Hematopoietic multipotent progenitor cell treated with erythropoietin and hydrocortisone succinate and interleukin-3 and kit ligand, for 6 days (in vitro differentiated cells): ENCODE measurements at regions not wholly inside any gene's neighbourhood (a gene's known extent, or its start where the extent isn't known, plus 50 kb on each side); places are given as distances from the start of the nearest gene placed in this dataset.

Experiments
- DNase-seq: peaks from one replicate; pipeline ENCODE4 v3.0.0-alpha.2; 2015

DNA sequence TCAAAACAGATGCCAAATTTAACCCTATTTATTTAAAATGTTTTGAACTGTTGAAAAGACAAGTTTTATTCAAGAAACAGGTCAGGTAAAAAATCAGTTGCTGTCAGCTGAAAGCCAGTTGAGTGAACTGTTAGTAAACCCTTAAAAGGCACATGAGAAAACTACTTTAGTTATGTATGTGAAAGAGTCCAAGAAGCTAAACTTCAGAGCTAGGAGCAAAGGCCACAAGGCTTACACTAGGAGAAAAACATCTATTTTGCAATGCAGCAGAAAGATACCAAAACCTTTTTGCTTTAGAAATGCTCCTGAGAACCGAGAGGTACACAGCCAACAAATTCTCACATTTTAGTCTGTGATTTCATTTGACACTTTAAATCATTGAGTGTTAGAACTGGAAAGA lies 375.2 kb downstream of the FSCB start:
- no peak for DNase-seq

DNA sequence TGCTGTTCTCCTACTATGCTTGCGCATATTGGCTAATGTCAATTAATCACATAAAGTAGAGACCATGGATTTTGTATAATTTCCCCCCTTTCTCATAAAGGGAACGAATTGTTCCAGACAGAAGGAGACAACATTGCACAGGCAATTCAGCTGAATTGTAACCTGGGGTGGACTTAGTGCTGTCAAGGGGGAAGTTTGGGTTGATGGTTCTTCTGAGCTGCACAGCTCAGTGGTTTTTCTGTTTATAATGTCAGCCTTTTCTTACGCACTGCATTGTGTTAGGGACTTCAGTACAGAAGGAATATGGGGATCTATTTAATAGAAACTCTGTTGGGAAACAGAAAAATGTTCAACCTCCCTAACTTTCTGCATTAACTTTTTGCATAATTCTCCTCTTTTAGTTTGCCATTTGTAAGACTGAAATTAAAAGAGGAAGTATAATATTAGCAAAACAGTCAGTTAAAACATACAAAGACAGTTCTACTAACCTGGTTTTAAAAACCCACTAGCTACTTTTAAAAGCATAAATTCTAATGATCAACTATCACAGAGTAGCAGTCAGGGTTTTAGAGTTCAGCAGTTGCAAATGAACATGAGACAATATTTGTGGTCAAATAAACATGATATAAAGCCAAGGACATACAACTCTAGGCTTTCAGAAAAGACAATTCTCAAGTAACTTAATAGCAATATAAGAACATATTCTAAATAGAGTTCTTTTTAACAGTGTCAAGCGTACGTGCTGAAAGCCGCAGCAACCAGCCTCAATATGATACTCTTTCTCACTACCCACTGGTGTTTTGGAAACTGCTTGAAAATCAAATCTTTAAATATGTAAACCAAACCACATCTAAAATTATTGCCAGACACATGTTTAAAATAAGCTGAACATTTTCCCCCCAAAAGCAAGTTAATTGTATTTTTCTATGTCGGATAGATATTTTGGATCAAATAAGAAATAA lies 393.0 kb downstream of the FSCB start:
- DNase-seq: no peak

GRCh38 chr14:44112774-44113460 lies 394.2 kb downstream of the FSCB start:
- DNase-seq: no peak

- DNase-seq: no peak
These were observed 398.0 kb downstream of the FSCB start for GRCh38 chr14:44109036-44109435.

- DNase-seq: no peak
These were observed 398.5 kb downstream of the FSCB start for GRCh38 chr14:44108601-44109000.

DNA sequence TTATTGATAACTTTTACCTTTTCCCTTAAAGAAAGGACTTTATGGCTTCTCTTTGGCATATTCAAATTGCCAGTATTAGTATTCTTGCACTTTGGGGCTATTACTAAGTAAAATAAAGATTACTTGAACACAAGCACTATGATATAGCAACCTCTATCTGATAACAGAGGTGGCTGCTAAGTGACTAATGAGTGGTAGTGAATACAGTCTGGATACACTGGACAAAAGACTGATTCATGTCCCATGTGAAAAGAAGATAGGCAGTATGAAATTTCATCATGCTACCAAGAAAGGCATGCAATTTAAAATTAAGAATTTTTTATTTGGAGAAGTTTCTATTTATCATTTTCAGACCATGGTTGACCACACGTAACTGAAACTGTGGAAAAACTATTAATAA lies 399.9 kb downstream of the FSCB start:
- no peak for DNase-seq

DNA sequence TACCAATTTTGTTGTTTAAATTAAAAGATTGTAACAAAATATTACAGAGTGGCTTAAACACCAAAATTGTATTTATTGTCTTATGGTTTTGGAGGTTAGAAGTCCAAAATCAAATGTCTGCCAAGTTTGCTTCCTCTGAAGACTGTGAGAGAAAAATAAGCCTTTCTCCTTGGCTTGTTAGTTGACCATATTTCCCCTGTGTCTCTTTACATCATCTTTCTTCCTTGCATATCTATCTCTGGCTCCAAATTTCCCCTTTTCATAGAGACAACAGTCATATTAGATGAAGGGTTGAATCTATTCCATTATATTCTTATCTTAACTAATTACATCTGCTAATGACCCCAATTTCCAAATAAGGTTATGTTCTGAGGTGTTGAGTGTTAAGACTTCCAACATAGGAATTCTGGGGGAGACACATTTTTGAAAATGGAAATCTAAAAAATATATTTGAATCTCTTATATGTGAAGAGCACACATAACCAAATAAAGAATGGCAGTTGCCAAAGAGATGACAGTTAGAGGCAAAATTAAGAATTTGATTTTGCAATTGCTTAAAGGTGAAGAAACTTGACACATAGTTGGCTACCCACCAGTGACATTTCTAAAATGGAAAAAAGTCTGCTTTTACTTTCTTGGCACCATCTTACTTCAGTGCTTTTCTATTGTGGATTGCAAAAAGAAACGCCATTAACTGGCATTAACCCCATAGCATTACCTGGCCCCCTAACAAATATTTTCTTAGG lies 407.2 kb downstream of the FSCB start:
- DNase-seq: no peak

DNA sequence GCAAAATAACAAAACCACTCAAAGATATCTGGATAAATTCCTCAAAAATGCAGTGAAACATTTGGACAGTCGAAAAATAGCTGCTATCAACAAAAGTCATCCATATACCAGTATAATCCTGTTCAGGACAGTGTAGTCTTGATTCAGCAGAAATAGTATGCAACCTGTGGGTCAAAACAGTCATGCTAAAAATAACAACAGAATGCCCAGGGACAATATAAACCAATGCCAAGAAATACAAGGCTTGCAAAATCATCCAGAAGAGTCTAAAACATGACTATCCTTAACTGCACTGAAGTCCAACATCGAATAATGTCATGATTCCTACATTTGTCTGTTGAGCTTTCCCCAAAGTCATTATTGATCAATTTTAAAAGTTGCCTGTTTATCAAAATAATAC lies 425.9 kb downstream of the FSCB start:
- no peak for DNase-seq

GRCh38 chr14:44070046-44070445 lies 437.0 kb downstream of the FSCB start:
- no peak for DNase-seq

GRCh38 chr14:44053422-44053821 lies 453.7 kb downstream of the FSCB start:
- no peak for DNase-seq

GRCh38 chr14:44041700-44042099 lies 465.4 kb downstream of the FSCB start:
- no peak for DNase-seq

DNA sequence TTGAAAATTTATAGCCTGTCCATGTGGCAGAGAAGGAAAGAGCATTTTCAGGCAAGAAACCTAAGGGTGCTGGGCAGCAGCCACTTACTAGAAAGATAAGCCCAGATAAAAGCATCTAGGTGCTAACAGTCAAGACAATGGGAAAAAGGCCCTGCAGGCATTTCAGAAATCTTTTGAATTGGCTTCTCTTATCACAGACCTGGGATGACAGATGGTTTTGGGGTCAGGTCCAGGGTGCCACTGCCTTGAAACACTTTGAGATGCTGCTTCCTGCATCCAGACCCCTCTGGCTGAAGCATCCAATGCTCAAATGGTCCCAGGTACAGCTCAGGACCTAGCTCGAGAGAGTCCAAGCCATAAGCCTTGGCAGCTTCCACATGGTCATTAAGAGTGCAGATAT lies 466.5 kb downstream of the FSCB start:
- no peak for DNase-seq

DNA sequence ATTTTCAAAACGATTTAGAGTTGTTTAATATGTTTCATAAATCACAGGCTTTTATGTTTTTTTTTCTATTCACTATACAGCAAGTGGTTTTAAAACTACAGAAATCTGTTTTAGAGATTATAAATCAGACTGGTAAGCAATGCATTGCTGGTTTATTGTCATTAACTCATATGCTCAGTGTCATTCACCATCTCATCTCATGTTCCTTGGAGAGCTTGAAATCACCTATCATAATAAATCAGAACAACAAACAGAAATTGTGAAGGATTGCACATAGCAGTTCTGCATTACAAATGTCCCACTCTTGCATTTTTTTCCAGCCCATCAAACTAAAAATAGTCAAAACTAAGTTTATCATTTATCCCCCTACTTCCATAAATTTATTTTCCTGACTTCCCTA lies 470.8 kb downstream of the FSCB start:
- no peak for DNase-seq

GRCh38 chr14:44035707-44036106 lies 471.4 kb downstream of the FSCB start:
- no peak for DNase-seq

DNA sequence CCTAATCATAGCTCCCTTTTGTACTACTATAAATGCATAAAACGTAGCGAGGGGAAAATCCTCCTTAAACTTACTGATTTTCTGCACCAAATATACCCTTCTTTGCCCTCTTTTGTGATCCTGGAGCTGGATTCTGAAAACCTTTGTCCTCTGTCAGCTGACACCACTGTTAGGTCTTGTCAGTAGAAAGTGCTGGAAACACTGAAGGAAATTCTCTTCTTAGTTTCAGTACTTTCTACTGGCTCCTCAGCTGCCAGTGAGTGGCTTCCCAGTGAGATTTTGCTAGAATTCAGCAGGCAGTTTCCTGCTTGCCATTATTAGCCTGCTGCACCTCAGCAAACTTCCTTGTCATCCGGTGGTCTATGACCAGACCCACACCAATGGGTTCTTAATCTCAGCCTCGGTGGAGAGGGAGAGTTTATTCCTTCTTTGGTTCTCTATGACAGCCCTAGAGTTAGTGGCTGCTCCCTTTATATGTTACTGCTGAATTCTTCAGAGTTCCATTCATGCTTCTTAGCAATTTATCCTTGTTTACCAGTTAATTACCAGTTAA lies 476.2 kb downstream of the FSCB start:
- no peak for DNase-seq

- DNase-seq: no peak
These were observed 477.1 kb downstream of the FSCB start for GRCh38 chr14:44029933-44030332.

DNA sequence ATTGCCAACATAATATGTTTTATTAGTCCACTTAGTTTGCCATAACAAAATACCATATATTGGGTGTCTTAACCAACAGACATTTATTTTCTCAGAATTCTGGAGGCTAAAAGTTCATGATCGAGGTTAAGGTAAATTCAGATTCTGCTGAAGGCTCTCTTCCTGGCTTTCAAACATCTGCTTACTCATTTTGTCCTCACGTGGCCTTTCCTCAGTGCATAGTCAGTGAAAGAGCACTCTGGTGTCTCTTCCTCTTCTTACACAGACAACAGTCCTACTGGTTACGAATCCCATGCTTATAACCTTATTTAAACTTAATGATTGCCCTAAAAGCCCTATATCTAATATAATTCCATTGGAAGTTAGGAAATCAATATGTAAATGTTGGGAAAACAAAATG lies 479.7 kb downstream of the FSCB start:
- DNase-seq: no peak

DNA sequence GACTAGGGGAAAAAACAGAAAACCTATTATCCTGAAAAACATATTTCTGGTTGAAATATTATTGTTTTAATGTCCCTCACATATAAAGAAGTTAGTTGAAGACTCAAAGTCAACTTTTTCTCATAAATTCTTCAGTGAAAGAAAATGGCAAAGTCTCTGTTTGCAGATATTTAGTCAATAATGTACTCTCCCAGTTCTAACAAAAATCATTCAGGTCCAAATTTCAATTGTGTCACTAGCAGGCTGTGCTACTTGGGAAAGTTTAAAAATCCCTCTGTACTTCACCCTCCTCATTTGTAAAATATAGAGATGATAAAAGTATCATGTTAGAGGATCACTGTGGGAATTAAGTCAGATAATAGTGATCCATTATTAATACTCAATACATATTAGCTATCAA lies 496.5 kb downstream of the FSCB start:
- no peak for DNase-seq

DNA sequence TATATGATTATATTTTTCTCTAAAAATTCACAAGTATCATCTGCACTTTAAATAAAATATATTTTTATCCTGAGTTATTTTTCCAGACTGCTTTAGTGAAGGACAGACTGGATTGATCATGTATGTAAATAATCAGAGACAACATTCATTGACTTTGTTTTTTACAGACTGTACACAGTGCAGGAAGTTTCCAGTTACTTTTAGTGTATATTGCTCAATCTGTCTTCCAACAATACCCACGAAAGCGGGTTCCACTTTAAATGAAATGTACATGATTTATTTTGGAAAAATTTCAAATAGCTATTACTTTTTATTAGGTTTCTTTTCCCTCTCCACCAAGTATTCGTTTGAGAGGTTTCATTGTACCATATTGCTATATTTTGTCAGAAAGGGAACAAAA lies 497.0 kb downstream of the FSCB start:
- DNase-seq: no peak

DNA sequence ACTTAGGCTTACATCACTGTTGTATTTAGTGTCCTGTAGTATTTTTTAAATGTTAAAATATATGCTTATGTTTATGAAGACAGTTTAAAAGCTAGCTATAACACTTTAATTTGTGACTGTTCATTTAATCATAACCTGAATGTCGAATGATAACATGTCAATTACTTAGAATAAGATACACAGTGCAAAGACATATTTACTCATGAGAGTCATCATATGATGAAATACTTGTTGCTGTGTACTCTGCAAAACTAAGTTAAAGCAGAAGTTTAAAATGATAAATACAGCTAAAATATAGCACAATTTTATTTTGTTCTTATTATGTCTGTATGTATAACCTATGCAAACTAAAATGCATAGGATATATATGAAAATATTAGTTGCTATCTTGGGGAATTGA lies 497.4 kb downstream of the FSCB start:
- no peak for DNase-seq

- no peak for DNase-seq
These were observed 518.1 kb downstream of the FSCB start for GRCh38 chr14:43988989-43989388.

DNA sequence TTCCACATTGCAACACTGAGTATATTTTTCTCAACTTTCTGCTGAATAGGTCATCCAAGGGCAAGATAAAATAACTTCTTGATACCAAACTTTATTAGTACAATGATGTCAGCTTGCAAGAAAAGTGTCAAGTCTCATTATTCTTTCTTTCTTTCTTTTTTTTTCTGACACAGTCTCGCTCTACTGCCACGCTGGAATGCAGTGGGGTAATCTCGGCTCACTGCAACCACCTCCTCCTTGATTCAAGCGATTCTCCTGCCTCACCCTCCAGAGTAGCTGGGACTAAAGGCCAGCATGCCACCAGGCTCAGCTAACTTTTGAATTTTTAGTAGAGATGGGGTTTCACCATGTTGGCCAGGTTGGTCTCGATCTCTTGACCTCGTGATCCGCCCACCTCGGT lies 523.4 kb downstream of the FSCB start:
- DNase-seq: no peak

DNA sequence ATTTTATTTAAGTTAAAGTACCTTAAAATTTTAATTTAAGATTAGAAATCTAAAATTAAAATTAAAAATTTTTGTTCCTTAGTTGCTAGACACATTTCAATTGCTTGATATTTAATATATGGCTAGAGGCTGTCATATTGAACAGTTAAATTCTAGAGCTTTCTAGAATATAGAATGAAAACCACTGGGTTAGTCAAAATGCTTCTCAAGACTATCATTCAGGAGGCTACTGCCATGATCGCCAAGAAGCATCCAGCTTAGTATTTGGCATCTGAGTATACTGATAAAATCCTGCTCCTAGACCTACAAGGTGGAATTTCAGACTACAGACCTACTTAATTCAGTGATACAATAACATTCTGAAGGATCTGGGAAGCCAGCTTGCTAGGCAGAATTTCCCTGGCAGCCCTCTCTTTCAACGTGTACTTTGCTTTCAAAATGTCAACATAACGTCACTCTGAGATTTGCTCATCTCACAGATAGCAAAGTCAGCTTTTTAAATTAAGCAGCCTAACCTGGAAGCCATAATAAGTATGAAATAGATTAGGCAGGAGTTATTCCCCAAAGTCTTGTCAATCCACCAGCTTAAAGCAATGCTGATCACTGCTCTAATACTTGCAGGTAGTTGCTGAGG lies 525.8 kb downstream of the FSCB start:
- no peak for DNase-seq
